Coronary artery (tissue), 2 donors: ENCODE measurements at regions not wholly inside any gene's neighbourhood (a gene's known extent, or its start where the extent isn't known, plus 50 kb on each side); places are given as distances from the start of the nearest gene placed in this dataset.
A peak's percentile ranks its signal among the peaks of the same experiment; 100 is the strongest.

Source experiments
- DNase-seq: peaks from one replicate; pipeline ENCODE4 v3.0.0-alpha.2; 2017; ENCODE audit warnings: low spot score
- H3K27ac ChIP-seq, 2 donors: fragments of 200-600 bp; sonication (generic); one replicate each; pipeline ENCODE4 v1.5.1; 2016 to 2019
- H3K4me3 ChIP-seq: fragments of 200-600 bp; sonication (generic); 2 replicates; pipeline ENCODE4 v1.5.1; 2016; ENCODE audit warnings: mild to moderate bottlenecking, moderate library complexity
- CTCF ChIP-seq: fragments of 200-600 bp; sonication (generic); IDR thresholded peaks from one replicate; pipeline ENCODE4 v1.5.1; 2019; ENCODE audit warnings: antibody characterized with exemption

- no peak overlapping the region for H3K27ac ChIP-seq
- no peak for DNase-seq
- TF ChIP-seq CTCF: no peak
- H3K4me3 ChIP-seq: no peak overlapping the region
Observed at GRCh38 chr6:28726569-28727309, 197.0 kb downstream of the TRIM27 start.

- H3K4me3 ChIP-seq: no peak overlapping the region
- no peak for DNase-seq
- TF ChIP-seq CTCF: no peak
Observed at GRCh38 chr6:28727559-28728211, 196.1 kb downstream of the TRIM27 start.

GRCh38 chr6:28729501-28730402, 194.0 kb downstream of the TRIM27 start:
- DNase-seq: no peak
- peak overlapping the region in 1 of 2 donors; percentile 24 for H3K27ac ChIP-seq
- TF ChIP-seq CTCF: no peak
- H3K4me3 ChIP-seq: peak overlapping the region; percentile 72

More at GRCh38 chr6:28727559-28728211, 196.1 kb downstream of the TRIM27 start:
- no peak overlapping the region for H3K27ac ChIP-seq

GRCh38 chr6:28732052-28732451, 191.7 kb downstream of the TRIM27 start:
- Histone ChIP-seq H3K27ac (no peak overlapping the region), H3K4me3 (no peak overlapping the region)
- TF ChIP-seq CTCF: no peak
- DNase-seq: no peak

- Histone ChIP-seq H3K4me3 (no peak overlapping the region), H3K27ac (no peak overlapping the region)
- TF ChIP-seq CTCF: no peak
- DNase-seq: no peak
Observed at GRCh38 chr6:28734443-28734959, 189.3 kb downstream of the TRIM27 start.

GRCh38 chr6:28736121-28736520, 187.7 kb downstream of the TRIM27 start:
- Histone ChIP-seq H3K4me3 (no peak overlapping the region), H3K27ac (no peak overlapping the region)
- no peak for DNase-seq
- no peak for TF ChIP-seq CTCF
